GOT3 (cell line): ENCODE measurements at regions not wholly inside any gene's neighbourhood (a gene's known extent, or its start where the extent isn't known, plus 50 kb on each side); places are given as distances from the start of the nearest gene placed in this dataset.
"Not testable (repeated sequence)": the region's sequence is repeated elsewhere in the genome, so short reads cannot be mapped to it uniquely, and the experiment has no call there.

Source experiments
- DNase-seq: peaks from one replicate; lab custom pipeline; 2025; ENCODE audit warnings: mixed read lengths; lab: John Stamatoyannopoulos, UW

DNA sequence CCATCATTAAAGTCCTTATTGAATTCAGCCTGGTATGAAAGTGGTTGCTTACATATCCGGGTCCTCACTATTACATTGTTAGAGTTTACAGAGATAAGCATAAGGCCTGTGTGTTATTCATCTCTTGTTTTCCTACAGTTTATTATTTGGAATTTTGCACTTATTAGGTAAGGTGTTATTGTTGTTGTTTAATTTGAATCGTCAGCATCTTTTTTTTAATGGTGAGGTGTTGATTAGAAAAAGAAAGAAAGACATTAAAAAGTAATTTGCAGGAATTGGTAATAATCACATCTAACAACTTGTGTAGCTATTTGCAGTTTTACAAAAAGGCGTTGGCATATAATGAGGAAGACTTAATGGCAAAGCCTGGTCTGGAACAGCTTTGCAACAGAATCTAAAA is 158.6 kb downstream of the SAMD5 start:
- DNase-seq, result no peak

DNA sequence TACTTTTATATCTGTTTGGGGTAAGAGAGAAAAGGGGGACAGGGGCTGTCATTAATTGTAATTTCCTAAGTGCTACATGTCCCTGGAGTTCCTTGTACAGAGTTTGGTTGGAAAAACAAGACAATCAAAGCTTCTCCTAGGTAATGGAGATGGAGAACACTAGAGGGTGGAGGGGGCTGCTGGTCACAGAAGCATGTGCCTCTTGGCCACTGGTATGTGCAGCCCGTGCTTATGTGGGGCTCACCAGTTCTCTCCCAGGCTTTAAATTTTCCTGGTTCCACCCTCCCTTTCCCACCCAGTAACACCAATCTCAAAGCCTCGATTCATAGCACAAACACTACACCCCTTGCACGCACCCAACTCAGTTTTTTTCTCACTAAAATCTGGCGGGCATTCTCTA is 165.6 kb downstream of the SAMD5 start:
- no peak for DNase-seq

DNA sequence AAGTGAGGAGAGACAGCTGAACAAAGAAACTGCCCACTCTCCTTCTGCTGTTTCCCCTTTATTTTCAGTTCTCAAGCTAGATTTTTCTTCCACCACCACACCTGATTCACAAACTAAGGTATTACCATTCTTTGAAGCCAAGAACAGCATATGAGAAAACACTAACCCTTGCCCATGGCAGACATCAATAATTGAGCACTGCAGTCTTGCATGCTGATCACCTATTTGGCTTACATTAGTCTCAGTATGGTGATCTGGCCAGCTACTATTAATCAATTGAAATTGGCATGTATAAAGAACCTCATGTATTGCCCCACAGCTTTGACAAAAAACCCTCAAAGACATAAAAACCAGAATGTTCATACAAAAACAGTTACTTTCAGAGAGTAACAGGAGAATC is 166.3 kb downstream of the SAMD5 start:
- no peak for DNase-seq

DNA sequence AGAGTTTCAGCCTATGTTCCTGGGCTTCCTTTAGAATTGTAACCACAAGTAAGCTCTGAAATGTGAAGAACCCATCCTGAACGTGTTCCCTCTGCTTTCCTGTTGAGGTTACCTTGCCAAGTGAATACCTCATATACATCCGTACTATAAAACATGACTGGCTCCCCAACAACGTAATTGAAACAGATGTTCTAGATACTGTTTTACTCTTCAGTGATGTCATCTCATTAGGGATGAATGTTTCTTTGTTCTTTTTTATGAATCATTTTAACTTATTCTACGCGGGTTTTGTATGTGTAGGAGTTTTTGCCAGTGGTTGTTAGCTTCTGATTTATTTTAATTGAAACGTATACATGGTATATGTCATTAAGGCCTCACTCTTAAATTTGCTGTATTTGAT is 166.8 kb downstream of the SAMD5 start:
- no peak for DNase-seq

DNA sequence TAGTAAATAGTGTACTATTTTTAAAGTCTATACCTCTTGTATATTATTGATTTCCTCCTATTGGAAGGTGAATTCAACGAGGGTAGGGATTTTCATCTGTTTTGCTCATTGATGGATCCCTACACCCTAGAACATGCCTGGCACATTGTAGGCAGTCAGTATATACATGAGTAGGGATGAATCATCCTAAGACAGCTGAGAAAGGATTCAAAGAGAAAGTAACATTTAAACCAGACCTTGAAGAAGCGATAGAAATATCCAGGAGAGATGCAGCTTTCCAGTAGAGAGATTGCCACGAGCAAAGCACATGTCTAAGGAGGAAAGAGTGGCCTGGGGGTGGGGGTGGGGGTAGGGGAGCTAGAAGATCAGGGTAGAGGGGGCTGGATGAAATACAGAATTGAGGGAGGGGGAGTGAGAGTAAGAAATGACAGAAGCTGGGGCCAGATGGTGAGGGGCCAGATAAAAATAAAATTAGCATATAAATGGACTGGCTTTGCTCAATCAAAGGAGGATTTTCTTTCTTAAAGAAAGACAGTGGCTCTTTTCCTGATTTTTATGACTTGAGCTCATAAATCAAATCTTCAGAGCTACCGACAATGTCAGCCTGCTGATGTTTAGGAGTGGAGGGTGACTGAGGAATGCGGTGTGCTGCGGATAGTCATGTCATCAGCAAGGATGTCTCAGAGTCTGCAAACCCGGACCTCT is 168.2 kb downstream of the SAMD5 start:
- no peak for DNase-seq

DNA sequence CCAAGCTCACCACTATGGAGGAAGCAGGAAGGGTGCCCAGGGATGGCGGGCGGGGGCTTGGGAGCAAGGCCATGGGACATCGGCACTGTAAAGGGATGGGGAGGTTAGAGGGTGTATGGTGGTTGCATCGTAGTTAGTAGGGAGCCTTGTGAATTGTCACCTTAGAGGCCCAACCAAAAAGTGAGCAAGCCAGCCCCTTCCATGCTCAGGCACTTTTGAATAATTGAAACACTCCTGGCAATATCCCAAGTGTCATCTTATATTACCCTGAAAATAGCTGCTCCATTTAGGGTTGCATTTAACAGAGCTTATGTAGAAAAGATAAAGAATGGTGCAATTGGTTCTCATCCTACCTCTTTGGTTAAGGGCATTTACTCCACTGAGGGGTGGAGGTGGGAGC is 169.2 kb downstream of the SAMD5 start:
- DNase-seq, result no peak

DNA sequence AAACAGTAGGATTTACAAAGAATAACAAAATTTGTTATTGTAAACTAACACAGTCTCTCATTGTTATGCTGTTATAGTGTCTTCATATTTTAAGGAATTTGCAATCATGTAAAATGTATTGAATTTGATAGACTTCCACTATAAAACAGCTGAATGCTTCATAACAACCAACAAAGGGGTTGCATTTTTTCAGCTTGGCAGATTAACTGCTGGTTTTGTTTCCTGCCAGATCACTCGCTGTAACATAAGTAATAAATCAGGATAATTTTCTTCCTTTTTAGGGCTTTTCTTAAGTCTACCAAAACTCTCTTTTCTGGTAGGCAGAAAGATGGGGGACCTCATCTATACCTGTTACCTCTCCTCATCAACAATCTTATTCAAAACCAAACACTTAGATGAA is 169.8 kb downstream of the SAMD5 start:
- DNase-seq, result no peak

DNA sequence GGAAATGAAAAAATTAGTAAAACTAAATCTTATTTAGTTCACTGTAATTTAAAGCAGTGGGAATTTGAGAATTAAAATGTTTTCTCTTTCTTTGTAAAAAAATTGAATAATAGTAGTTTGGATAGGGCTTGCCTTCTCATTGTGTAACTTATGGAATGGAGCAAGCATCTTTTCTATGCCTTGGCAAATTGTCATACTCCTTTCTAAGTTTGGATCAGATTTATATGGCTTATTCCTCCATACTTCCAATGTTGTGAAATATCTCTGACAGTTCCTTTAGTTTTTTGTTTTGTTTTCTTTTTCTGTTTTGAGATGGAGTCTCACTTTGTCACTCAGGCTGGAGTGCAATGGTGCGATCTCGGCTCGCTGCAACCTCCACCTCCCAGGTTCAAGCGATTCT is 176.4 kb downstream of the SAMD5 start:
- DNase-seq, result no peak

DNA sequence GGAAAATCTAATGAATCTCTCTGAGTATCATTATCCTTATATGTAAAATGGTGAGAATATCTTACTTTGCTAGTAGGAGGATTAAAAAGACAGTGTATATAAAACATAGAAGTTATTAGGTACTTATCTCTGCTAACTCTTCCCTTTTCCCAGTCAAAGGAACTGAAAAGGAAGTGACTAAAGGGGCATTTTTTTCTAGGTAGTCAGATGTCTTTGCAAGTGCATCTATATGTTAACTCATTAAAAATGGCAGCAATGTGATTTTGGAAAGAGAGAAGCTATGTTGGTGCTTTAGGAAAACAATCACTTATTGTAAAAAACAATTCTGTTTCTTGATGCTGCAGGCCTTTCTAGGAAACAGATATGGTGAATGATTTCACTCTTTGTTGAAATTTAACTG is 180.9 kb downstream of the SAMD5 start:
- no peak for DNase-seq

DNA sequence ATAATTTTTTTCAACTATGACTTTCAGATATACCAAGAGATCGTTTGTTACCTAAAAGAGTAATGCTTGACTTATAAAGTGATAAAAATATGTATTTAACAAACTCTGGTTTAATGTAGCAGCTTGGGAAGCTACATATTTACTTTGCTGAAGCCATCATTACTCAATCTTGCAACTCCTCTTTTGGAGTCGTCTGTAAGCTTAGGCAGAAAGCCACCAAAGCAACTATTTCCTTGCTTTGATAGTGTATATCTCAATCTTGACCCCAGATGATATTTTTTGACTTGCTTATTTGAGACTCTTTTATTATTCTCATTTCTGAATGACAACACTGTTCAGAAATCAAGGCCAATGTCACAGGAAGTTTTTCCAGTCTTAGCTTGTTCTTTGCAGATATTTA is 183.0 kb downstream of the SAMD5 start:
- DNase-seq, result no peak

DNA sequence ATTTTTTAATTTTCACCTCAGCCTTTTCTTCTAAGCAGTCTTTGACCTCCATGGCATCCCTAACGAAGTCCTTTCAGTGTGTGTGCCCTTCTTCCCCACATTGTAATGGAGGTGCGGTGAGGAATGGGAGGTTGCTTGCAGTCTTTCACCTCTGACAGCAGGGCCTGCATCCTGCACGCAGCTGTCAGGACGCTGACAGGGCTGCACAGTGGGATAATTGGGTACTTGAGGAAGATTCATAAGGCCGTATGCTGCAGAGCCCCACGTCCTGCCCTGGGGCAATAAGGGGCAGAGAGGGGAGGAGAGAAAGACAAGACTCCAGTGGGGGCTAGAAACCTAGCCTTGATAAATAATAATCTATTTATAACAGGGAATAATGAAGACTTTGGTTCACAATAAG is 184.7 kb downstream of the SAMD5 start:
- no peak for DNase-seq

DNA sequence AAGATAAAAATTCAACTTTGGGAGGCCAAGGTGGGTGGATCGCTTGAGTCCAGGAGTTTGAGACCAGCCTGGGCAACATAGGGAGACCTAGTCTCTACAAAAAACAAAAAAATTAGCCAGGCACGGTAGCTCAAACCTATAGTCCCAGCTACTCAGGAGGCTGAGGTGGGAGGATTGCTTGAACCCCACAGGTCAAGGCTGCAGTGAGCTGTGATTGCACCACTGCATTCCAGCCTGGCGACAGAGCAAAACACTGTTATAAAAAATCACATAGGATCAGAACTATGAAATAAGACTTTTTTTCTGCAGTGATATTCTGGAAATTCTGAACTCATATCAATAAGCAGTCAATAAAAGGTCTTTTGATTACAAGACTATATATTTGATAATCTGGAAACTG is 186.1 kb downstream of the SAMD5 start:
- DNase-seq, result not testable (repeated sequence)

DNA sequence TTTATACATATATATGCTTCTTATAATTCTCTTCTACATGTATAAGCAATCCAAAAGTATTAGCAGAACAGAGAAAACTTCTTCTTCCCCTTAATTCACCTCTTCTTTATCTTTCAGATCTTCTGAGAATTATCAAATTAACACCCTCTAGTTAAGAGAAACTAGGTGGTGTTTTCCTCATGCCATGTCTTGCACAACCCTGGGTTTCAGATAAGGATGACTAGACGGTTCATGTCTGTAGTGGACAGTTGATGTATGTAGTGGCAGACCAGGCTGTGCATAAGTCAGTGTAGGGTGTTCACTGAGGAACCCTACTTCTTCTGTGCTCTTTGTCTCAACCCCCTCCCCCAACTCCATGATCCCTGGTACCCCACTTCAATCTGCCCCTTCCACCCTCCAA is 187.3 kb downstream of the SAMD5 start:
- no peak for DNase-seq

DNA sequence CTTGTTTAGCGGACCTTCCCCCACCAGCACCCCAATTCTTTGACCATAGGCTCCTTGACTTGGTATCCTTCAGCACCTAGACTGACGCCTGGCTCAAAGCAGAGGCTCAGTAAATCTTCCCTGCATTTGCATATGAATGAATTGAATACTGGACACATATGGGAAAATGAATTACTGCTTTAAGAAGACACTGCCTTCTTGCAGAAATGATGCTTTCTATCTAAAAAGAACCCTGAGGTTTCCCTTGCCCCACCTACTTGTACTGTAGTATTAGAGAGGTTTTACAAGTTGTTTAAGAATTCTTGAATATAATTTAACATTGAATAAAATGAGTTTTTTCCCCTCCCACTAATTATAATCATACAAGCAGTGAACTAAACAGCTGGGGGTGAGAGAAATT is 190.7 kb downstream of the SAMD5 start:
- DNase-seq, result no peak

DNA sequence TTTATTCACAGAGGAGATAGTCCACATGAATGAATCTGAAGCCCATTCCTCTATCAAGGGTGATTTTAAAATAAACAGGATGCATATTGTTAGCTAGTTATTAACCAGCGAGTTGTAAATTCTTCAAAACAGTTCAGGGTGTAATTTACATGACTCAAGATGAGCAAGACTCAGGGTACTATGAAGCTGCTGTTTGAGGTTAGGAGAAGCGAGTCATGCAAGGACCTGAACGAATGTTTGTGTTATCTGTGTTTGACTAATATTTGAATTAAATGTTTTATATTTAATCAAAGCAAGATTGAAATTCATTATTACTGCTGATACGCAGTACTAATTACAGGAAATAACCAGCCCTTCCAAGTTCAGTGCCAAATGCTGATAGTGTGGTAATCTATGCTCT is 191.1 kb downstream of the SAMD5 start:
- no peak for DNase-seq

DNA sequence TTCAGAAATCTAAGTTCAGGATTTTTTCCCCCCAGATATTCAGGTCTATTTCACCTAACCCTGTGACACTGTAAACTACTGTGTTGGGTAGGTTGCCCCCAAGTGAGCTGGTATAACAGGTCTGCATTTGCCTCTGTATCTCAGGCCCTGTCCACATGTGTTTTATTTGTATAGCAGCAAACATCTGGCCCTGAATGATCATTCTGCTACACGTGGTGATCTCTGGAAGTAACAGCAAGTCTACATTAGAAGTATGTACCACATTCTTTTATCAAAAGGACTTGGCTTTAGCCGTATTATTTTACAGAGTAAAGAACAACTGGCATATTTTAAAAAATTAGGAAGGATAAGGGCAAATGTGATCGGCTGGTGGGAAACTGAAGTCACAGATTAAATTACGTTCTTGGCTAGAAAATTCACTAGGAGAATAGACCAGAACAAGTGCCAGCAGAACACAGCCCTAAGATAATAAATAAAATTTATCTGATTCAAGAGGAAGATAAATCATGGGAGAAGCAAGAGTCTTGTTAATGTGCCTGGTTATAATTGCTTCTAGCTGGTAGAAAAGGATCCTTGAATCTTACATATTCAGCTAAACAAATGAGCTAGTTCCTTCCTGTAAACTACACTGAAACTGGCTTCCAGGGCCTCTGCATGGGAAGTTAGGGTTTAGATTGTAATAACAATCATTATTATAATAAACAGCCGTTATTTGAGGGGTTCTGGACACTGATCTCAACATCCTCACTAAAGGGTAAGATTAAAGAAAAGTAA is 192.1 kb downstream of the SAMD5 start:
- no peak for DNase-seq

DNA sequence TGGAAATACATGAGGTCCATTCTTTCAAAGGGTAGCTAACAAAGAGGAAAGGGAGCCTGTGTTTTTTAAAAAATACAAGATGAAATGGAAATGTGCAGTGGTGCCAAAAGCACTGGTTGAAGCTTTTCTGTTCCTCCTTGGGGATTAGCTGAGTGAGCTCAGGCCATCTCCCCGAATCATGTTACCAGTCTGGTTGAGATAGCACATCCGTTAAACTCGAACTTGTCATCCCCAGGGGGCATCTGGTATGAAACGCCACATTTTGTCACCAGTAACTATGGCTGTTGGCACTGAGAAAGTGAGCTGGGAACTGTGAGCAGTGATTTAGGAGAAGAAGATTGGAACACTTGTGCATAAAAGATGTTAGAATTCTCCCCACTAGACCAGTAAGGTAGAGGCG is 196.2 kb downstream of the SAMD5 start:
- no peak for DNase-seq

DNA sequence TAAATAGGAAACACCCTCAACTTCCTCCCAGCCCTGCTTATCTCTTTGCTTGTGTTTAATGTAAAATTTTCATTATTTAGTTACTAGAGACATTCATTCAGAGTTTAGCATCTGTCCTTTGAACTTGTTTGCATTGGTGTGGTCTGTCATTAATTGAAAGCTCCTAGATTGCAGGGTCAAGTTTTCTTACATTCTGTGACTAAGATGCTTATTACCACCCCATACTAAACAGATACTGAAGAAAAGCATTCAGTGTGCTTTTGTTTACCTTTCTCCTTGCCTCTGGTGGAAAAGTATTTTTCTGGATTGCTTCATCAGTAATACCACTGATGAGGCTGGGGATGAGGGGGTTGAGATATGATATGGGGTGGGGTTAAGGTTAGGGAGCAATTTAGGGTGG is 199.0 kb downstream of the SAMD5 start:
- DNase-seq, result no peak

DNA sequence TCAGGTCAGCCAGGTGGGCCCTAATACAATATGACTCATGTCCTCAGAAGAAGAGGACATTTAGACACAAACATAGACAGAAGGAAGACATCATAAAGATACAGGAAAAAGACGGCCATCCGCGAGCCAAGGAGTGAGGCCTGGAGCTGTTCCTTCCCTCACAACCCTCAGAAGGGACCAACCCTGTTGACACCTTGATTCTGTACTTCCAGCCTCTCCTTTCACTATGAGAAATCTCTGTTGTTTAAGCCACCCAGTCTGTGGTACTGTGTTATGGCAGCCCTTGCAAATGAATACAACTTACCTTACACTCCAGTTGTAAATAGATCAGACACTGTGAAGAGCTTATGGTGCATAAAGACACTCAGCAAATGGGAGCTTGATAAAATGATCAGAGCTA is 199.7 kb downstream of the SAMD5 start:
- no peak for DNase-seq

DNA sequence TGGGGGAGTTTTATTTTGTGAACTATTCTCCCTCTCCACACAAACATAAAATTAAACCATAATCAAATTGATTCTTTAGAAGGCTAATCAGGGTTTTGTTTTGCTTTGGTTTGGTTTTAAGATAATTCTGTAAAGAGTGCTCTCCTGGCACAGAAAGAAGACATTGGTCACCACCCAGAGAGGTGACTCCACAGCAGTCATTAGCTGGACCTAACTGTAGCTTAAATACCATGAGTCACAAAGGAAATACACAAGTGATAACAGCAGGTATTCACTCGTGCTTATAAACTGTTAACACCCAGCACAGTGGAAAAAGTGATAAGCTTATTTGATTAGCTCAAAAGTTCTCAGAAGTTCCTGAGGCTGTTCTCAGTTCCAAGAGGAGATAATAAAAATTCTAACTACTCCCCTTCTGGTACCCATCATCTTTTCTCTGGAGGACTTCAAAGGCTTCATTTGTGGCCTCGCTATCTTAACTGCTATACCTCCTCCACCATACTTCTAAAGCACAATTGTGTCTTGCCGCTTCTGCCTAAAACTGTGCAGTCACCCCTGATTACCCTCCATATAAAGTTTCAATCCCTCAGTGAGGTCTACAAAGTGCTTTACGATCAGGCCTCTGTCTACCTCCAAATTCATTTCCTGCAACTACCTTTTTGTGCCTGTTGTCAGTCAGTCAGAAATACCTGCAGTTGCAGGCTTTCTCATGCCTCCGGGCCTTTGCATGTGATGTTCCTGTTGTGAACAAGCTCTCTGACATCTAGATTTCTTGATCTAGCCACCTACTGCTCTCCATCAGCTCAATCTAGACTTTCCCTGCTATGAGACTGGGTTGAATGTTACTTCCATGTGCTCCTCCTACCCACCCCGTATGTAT is 201.1 kb downstream of the SAMD5 start:
- DNase-seq, result no peak

DNA sequence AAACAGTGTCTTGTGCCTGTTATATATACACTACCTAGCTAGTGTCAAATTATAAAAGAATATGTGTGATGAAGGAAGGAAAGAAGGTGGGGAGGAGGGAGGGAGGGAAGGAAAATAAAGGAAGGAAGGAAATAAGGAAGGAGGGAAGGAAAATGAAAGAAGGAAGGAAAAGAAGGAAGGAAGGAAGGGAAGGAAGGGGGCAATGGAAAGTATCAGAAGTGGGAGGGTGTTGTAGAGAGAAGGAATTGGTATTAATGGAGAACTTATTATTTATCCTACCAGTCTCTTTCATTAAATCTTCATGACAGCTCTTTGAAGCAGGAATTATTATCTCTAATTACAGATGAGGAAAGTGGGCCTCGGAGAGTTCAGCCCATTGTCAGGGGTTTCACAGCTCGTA is 202.4 kb downstream of the SAMD5 start:
- DNase-seq, result no peak

DNA sequence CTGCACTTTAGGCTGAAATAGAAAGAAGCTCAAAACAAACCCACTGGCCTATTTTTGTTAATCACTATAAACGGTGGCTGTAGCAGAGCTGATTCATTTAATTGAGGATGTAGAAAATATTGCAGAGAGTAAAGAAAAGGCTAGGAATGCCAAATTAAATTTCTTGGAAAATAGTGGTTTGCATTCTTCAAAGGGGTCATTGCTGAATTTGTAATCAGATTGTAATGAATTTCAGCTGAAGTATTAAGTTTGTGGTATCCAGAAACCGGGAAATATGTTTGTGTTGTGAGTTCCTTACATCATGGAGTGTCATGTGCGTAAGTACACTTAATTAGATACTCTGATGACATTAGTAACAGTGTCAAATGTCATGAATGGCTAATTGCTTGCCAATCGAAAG is 203.0 kb downstream of the SAMD5 start:
- no peak for DNase-seq

DNA sequence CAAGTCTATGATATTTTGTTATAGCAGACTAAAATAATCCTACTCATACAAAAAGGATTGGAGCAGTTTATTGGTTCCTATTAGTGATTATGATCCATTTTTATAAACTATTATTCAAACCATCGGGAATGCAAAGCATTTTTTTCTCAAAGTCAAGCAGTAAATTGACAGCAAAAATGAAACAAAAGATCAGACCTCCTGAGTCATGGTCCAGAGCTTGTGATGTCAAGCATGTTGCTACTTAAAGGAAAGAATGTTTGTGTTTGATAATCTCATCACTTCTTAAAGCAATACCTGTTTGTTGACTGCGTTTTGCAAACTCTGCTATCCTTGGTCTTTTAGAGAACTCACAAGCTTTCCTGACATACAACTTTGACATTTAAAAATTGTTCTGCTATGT is 204.4 kb downstream of the SAMD5 start:
- DNase-seq, result no peak
